Endothelial cell (in vitro differentiated cells): ENCODE measurements at regions not wholly inside any gene's neighbourhood (a gene's known extent, or its start where the extent isn't known, plus 50 kb on each side); places are given as distances from the start of the nearest gene placed in this dataset.

ENCODE experiments used
- DNase-seq: peaks from one replicate; pipeline ENCODE4 v3.0.0; 2021; ENCODE audit warnings: low spot score
- H3K27ac Mint-ChIP-seq: one replicate; pipeline ENCODE4 v1.8.0; 2021; ENCODE audit warnings: mixed read lengths, inconsistent platforms; ENCODE audit not compliant: unreplicated experiment
- H3K27me3 Mint-ChIP-seq: one replicate; pipeline ENCODE4 v1.8.0; 2021; ENCODE audit warnings: mild to moderate bottlenecking, moderate library complexity, mixed read lengths, inconsistent platforms; ENCODE audit not compliant: unreplicated experiment
- H3K36me3 Mint-ChIP-seq: one replicate; pipeline ENCODE4 v1.8.0; 2021; ENCODE audit warnings: mild to moderate bottlenecking, low read depth, mixed read lengths, inconsistent platforms; ENCODE audit not compliant: unreplicated experiment
- H3K4me1 Mint-ChIP-seq: one replicate; pipeline ENCODE4 v1.8.0; 2021; ENCODE audit warnings: mild to moderate bottlenecking, mixed read lengths, inconsistent platforms; ENCODE audit not compliant: unreplicated experiment
- H3K4me3 Mint-ChIP-seq: one replicate; pipeline ENCODE4 v1.8.0; 2021; ENCODE audit warnings: mild to moderate bottlenecking, mixed read lengths, inconsistent platforms; ENCODE audit not compliant: unreplicated experiment
- H3K9me3 Mint-ChIP-seq: one replicate; pipeline ENCODE4 v1.8.0; 2021; ENCODE audit warnings: mixed read lengths, inconsistent platforms; ENCODE audit not compliant: unreplicated experiment
- TF ChIP-seq, protein P1 (sequence below): fragments of 200-600 bp; sonication (generic); IDR thresholded peaks from one replicate; pipeline ENCODE4 v1.5.0; 2021; ENCODE audit warnings: antibody characterized with exemption; ENCODE audit not compliant: unreplicated experiment

DNA sequence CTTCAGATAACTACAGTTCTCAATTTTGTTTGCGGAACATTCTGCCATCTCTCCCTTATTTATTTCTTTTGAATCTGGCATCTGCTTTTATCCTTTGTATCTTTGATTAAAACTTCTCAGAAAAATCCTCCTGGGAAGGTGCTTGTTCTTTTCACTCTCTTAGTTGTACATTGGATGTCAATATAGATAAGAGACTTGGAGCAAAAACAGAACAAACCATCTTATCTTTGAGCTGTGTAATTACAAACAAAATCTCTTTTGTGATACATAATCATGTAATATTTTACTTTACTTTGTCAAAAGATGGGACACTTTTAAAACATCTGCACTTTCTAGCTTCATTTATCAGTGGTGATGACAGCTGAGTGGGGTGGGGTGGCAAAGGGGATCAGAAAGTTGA, 307.2 kb upstream of the LYPLAL1 start:
- TF ChIP-seq, protein P1, sequence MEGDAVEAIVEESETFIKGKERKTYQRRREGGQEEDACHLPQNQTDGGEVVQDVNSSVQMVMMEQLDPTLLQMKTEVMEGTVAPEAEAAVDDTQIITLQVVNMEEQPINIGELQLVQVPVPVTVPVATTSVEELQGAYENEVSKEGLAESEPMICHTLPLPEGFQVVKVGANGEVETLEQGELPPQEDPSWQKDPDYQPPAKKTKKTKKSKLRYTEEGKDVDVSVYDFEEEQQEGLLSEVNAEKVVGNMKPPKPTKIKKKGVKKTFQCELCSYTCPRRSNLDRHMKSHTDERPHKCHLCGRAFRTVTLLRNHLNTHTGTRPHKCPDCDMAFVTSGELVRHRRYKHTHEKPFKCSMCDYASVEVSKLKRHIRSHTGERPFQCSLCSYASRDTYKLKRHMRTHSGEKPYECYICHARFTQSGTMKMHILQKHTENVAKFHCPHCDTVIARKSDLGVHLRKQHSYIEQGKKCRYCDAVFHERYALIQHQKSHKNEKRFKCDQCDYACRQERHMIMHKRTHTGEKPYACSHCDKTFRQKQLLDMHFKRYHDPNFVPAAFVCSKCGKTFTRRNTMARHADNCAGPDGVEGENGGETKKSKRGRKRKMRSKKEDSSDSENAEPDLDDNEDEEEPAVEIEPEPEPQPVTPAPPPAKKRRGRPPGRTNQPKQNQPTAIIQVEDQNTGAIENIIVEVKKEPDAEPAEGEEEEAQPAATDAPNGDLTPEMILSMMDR, result no peak
- Mint-ChIP-seq H3K4me1 (no peaks in the 10 kb centered on the region), H3K27me3 (no peaks in the 10 kb centered on the region), H3K36me3 (no peaks in the 10 kb centered on the region), H3K27ac (no peak overlapping the region), H3K4me3 (no peak overlapping the region), H3K9me3 (no peaks in the 10 kb centered on the region)
- no peak for DNase-seq

DNA sequence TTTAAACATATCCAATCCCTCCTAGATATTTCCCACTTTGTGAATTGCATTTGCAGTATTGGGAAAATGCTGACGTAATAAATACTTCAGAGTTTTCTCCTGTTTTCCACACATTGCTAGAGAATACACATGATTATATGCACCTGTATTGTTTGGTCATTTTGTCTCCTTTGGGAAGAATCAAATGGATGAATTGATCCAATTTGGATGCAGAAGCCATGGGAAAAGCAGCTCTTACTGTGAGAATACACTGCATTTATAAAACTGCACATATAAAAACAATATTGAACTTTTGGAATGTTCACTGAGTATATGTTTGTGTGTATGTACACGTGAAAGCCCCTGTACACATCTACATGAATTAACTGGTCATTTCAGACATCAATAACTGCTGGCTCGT, 306.6 kb upstream of the LYPLAL1 start:
- no peak overlapping the region for H3K27ac Mint-ChIP-seq
- H3K4me1 Mint-ChIP-seq, result no peaks in the 10 kb centered on the region
- DNase-seq, result no peak
- H3K9me3 Mint-ChIP-seq, result no peaks in the 10 kb centered on the region
- no peaks in the 10 kb centered on the region for H3K36me3 Mint-ChIP-seq
- H3K4me3 Mint-ChIP-seq, result no peak overlapping the region
- H3K27me3 Mint-ChIP-seq, result no peaks in the 10 kb centered on the region
- TF ChIP-seq, protein P1, result no peak

DNA sequence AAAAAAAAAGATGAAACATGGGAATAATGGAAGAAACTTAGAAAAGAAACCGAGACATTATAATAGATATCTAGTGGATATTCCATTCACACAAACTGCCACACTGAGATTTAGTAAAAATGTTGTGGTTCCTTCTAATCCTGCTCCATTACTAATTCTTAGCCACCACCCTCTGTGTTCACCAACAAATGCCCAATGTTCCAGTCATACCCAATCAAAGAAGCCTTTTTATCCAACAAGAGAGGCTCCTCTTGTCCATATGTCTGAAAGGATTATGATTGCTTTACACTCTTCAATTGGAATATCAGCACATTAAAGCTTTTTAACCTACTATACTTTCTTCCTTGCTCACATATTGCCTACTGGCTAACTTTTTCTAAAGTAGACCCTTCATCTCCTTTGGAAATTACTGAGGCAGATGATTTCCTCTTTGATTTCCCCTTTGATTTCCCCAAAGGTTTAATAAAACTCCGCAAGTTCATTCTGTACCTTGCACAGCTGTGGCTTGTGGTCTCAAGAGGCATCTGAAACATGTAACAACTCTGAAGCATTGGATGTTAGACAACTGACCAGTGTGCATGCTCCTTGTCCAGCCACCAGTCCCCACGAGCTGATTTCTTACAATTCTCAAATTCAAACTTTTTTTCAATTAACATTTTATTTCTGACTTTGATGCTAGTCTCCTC, 305.6 kb upstream of the LYPLAL1 start:
- Mint-ChIP-seq H3K4me1 (no peaks in the 10 kb centered on the region), H3K4me3 (no peak overlapping the region), H3K36me3 (no peaks in the 10 kb centered on the region), H3K27ac (no peak overlapping the region), H3K27me3 (no peaks in the 10 kb centered on the region), H3K9me3 (no peaks in the 10 kb centered on the region)
- TF ChIP-seq, protein P1, result no peak
- no peak for DNase-seq

DNA sequence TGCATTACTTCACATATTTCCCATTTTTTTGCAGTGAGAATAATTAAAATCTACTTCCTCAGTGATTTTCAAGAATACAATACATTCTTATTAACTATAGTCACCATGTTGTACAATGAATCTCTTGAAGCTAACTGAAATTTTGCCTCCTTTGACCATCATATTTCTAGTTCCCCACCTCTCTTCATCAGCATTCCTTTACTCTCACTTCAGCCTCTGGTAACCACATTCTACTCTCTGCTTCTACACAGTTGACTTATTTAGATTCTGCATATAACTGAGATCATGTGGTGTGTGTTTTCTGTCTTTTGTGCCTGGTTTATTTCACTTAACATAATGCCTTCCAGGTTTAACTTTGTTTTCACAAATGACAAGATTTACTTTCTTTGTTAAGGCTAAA, 304.4 kb upstream of the LYPLAL1 start:
- H3K4me1 Mint-ChIP-seq, result peaks cover 4% of the 10 kb centered on the region
- H3K36me3 Mint-ChIP-seq, result no peaks in the 10 kb centered on the region
- H3K27me3 Mint-ChIP-seq, result peaks cover 2% of the 10 kb centered on the region
- TF ChIP-seq, protein P1, result no peak
- no peak overlapping the region for H3K4me3 Mint-ChIP-seq
- DNase-seq, result no peak
- no peak overlapping the region for H3K27ac Mint-ChIP-seq
- no peaks in the 10 kb centered on the region for H3K9me3 Mint-ChIP-seq

DNA sequence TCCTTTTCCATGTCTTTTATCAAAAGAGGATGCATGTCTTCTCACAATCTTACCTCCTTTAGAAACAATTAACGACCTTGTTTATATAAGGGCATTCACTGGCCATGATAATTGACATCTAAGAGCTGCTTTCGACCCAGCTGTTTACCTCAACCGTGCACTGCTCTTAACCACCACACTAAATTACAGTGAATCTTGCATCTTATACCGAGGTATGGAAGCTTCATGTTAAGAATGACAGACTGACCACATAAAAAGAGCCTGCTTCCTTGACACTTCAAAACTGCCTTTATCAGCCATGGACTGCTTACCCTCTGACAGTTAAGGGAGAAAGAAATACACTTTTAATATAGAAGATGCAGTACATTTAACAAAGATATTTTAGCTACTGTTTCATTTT, 301.7 kb upstream of the LYPLAL1 start:
- Mint-ChIP-seq H3K4me3 (no peak overlapping the region), H3K9me3 (no peaks in the 10 kb centered on the region), H3K4me1 (peaks cover 5% of the 10 kb centered on the region), H3K27me3 (peaks cover 2% of the 10 kb centered on the region), H3K27ac (no peak overlapping the region), H3K36me3 (no peaks in the 10 kb centered on the region)
- TF ChIP-seq, protein P1, result no peak
- no peak for DNase-seq
